Type B pancreatic cell (in vitro differentiated cells): ENCODE measurements at regions not wholly inside any gene's neighbourhood (a gene's known extent, or its start where the extent isn't known, plus 50 kb on each side); places are given as distances from the start of the nearest gene placed in this dataset.

Experiments
- DNase-seq: peaks from one replicate; pipeline ENCODE4 v3.0.0; 2021; ENCODE audit warnings: mixed read lengths; ENCODE audit not compliant: unreplicated experiment; ENCODE audit errors: extremely low spot score
- H3K27ac Mint-ChIP-seq: 2 replicates; pipeline ENCODE4 v1.8.0; 2021; ENCODE audit warnings: mild to moderate bottlenecking, mixed read lengths
- H3K27me3 Mint-ChIP-seq: 2 replicates; pipeline ENCODE4 v1.8.0; 2021; ENCODE audit warnings: mixed read lengths
- H3K36me3 Mint-ChIP-seq: 2 replicates; pipeline ENCODE4 v1.8.0; 2021; ENCODE audit warnings: mixed read lengths
- H3K4me1 Mint-ChIP-seq: one replicate; pipeline ENCODE4 v1.8.0; 2021; ENCODE audit warnings: mixed read lengths; ENCODE audit not compliant: unreplicated experiment
- H3K4me3 Mint-ChIP-seq: 2 replicates; pipeline ENCODE4 v1.8.0; 2021; ENCODE audit warnings: mild to moderate bottlenecking, mixed read lengths
- H3K9me3 Mint-ChIP-seq: 2 replicates; pipeline ENCODE4 v1.8.0; 2021; ENCODE audit warnings: mixed read lengths
- CTCF ChIP-seq: fragments of 200-600 bp; sonication (generic); conservative IDR thresholded peaks from 2 replicates; pipeline ENCODE4 v1.5.0; 2021; ENCODE audit warnings: antibody characterized with exemption, mild to moderate bottlenecking

GRCh38 chr9:19660019-19660418, 128.8 kb downstream of the SLC24A2 start:
- Mint-ChIP-seq H3K36me3 (no peaks in the 10 kb centered on the region), H3K27me3 (peaks cover 5% of the 10 kb centered on the region), H3K9me3 (no peaks in the 10 kb centered on the region), H3K4me3 (no peak overlapping the region), H3K4me1 (no peaks in the 10 kb centered on the region), H3K27ac (peak overlapping the region; percentile 58)
- no peak for DNase-seq
- TF ChIP-seq CTCF: no peak

DNA sequence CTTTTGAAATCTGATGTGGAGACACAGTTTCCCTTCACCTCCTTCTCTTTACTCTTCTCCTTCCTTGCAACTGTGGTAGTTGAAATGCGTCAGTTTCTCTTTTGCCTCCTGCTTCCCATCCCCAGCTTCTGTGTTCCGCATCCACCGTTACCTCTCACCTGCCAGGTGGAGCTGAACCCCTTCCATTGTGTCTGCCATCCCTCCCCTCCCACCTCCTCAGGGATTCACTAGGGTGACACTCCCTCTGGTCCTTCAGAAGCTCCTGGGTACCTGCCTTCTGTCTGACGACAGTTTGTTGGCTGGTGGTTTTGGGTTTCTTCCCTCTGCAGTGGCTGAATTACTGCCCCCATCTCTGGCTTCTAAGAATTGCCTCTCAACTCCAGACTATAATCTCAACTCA, 132.1 kb downstream of the SLC24A2 start:
- no peak for TF ChIP-seq CTCF

GRCh38 chr9:19651681-19652080, 137.2 kb downstream of the SLC24A2 start:
- Mint-ChIP-seq H3K4me3 (no peak overlapping the region), H3K27me3 (peaks cover 12% of the 10 kb centered on the region), H3K36me3 (no peaks in the 10 kb centered on the region), H3K27ac (no peak overlapping the region), H3K9me3 (no peaks in the 10 kb centered on the region), H3K4me1 (no peaks in the 10 kb centered on the region)
- TF ChIP-seq CTCF: no peak
- DNase-seq: no peak

More for the DNA sequence above, 132.1 kb downstream of the SLC24A2 start:
- Mint-ChIP-seq H3K9me3 (no peaks in the 10 kb centered on the region), H3K27me3 (peaks cover 14% of the 10 kb centered on the region), H3K36me3 (no peaks in the 10 kb centered on the region), H3K27ac (no peak overlapping the region), H3K4me3 (no peak overlapping the region), H3K4me1 (no peaks in the 10 kb centered on the region)
- DNase-seq: no peak

GRCh38 chr9:19650312-19650711, 138.5 kb downstream of the SLC24A2 start:
- DNase-seq: no peak
- no peak for TF ChIP-seq CTCF
- H3K27ac Mint-ChIP-seq: no peak overlapping the region
- no peak overlapping the region for H3K4me3 Mint-ChIP-seq
- no peaks in the 10 kb centered on the region for H3K4me1 Mint-ChIP-seq
- H3K36me3 Mint-ChIP-seq: no peaks in the 10 kb centered on the region
- no peaks in the 10 kb centered on the region for H3K9me3 Mint-ChIP-seq
- peaks cover 12% of the 10 kb centered on the region for H3K27me3 Mint-ChIP-seq

- Mint-ChIP-seq H3K4me1 (no peaks in the 10 kb centered on the region), H3K27me3 (peaks cover 12% of the 10 kb centered on the region), H3K27ac (no peak overlapping the region), H3K4me3 (no peak overlapping the region), H3K36me3 (no peaks in the 10 kb centered on the region), H3K9me3 (no peaks in the 10 kb centered on the region)
- TF ChIP-seq CTCF: no peak
- no peak for DNase-seq
These were observed 139.3 kb downstream of the SLC24A2 start for GRCh38 chr9:19649336-19650041.
